GM18909 (cell line): ENCODE measurements at regions not wholly inside any gene's neighbourhood (a gene's known extent, or its start where the extent isn't known, plus 50 kb on each side); places are given as distances from the start of the nearest gene placed in this dataset.
"Not testable (repeated sequence)": the region's sequence is repeated elsewhere in the genome, so short reads cannot be mapped to it uniquely, and the experiment has no call there.

ENCODE experiments used
- ATAC-seq: cut with Tn5 transposase; IDR thresholded peaks from one replicate; pipeline ENCODE4 v1.9.1; 2021; ENCODE audit warnings: mild to moderate bottlenecking; ENCODE audit not compliant: unreplicated experiment, poor library complexity

GRCh38 chr4:20065952-20066351, 185.8 kb upstream of the SLIT2 start:
- ATAC-seq, result no peak

GRCh38 chr4:20062857-20063256, 188.8 kb upstream of the SLIT2 start:
- ATAC-seq, result not testable (repeated sequence)

GRCh38 chr4:20062054-20062453, 189.7 kb upstream of the SLIT2 start:
- ATAC-seq, result no peak

- ATAC-seq, result no peak
These were observed 200.9 kb upstream of the SLIT2 start for GRCh38 chr4:20050768-20051167.

GRCh38 chr4:20049889-20050288, 201.8 kb upstream of the SLIT2 start:
- no peak for ATAC-seq

GRCh38 chr4:20046931-20047677, 204.6 kb upstream of the SLIT2 start:
- no peak for ATAC-seq

GRCh38 chr4:20046179-20046578, 205.5 kb upstream of the SLIT2 start:
- ATAC-seq, result no peak

- no peak for ATAC-seq
These were observed 206.7 kb upstream of the SLIT2 start for GRCh38 chr4:20044966-20045365.

GRCh38 chr4:20044502-20044911, 207.2 kb upstream of the SLIT2 start:
- no peak for ATAC-seq

- no peak for ATAC-seq
These were observed 207.7 kb upstream of the SLIT2 start for GRCh38 chr4:20043991-20044390.

GRCh38 chr4:20042769-20043168, 208.9 kb upstream of the SLIT2 start:
- ATAC-seq, result no peak

- no peak for ATAC-seq
These were observed 209.8 kb upstream of the SLIT2 start for GRCh38 chr4:20041839-20042407.

GRCh38 chr4:20037745-20038144, 214.0 kb upstream of the SLIT2 start:
- ATAC-seq, result no peak

GRCh38 chr4:20030108-20030507, 221.6 kb upstream of the SLIT2 start:
- no peak for ATAC-seq

GRCh38 chr4:20028645-20029044, 223.1 kb upstream of the SLIT2 start:
- ATAC-seq, result no peak

GRCh38 chr4:20026456-20026855, 225.2 kb upstream of the SLIT2 start:
- no peak for ATAC-seq

- no peak for ATAC-seq
These were observed 229.2 kb upstream of the SLIT2 start for GRCh38 chr4:20022471-20022870.

GRCh38 chr4:20020056-20020455, 231.6 kb upstream of the SLIT2 start:
- no peak for ATAC-seq

GRCh38 chr4:20019310-20020015, 232.2 kb upstream of the SLIT2 start:
- ATAC-seq, result no peak

GRCh38 chr4:20017777-20018115, 234.0 kb upstream of the SLIT2 start:
- no peak for ATAC-seq

- no peak for ATAC-seq
These were observed 234.5 kb upstream of the SLIT2 start for GRCh38 chr4:20017070-20017776.
